B cell (primary cell): ENCODE measurements at regions not wholly inside any gene's neighbourhood (a gene's known extent, or its start where the extent isn't known, plus 50 kb on each side); places are given as distances from the start of the nearest gene placed in this dataset.

ENCODE experiments used
- ATAC-seq: fragments of 200-7000 bp; cut with Tn5 transposase; one replicate; pipeline ENCODE4 v1.10.0; 2021; ENCODE audit warnings: low read depth, mild to moderate bottlenecking, moderate number of reproducible peaks, moderate library complexity
- CTCF ChIA-PET: fragments of 350-600 bp; sonication (Branson Sonifier 250); formaldehyde crosslinking; loops from one replicate; lab custom pipeline; 2021; ENCODE audit warnings: antibody characterized with exemption, inconsistent platforms; lab: Charles Lee
- POLR2A ChIA-PET: fragments of 350-600 bp; sonication (Branson Sonifier 250); formaldehyde crosslinking; loops from one replicate; lab custom pipeline; 2021; ENCODE audit warnings: antibody characterized with exemption; lab: Charles Lee
- DNase-seq: peaks from one replicate; pipeline ENCODE4 v3.0.0; 2013
- H2AFZ ChIP-seq: 2 replicates; pipeline ENCODE4 v1.6.1; 2012; ENCODE audit warnings: mild to moderate bottlenecking, low read depth, low read length; ENCODE audit not compliant: insufficient read depth, poor library complexity, severe bottlenecking
- H3K27ac ChIP-seq, 2 donors: 1 replicate in 1 of 2; 2 replicates in 1 of 2; pipeline ENCODE4 v1.5.1; 2012 to 2013; ENCODE audit warnings: low read length in 2 of 2, mild to moderate bottlenecking in 2 of 2, moderate library complexity in 1 of 2
- H3K27me3 ChIP-seq, 4 experiments: fragments of 200-600 bp in 1 of 4; sonication (generic) in 1 of 4; replicated peaks in 1 of 4; 1 replicate in 2 of 4; 2 replicates in 2 of 4; pipeline versions ENCODE4 v1.6.1 to v1.7.0; 2013 to 2016; ENCODE audit warnings: low read length in 3 of 4, mild to moderate bottlenecking in 2 of 4, mixed read lengths in 1 of 4, moderate library complexity in 1 of 4; ENCODE audit not compliant: insufficient read depth in 4 of 4, control insufficient read depth in 3 of 4; ENCODE audit errors: control extremely low read depth in 1 of 4
- H3K36me3 ChIP-seq, 2 experiments: replicated peaks in 1 of 2; 1 replicate in 1 of 2; 2 replicates in 1 of 2; pipeline versions ENCODE4 v1.6.1 to v1.7.1; 2013; ENCODE audit warnings: low read length in 1 of 2; ENCODE audit not compliant: insufficient read depth in 2 of 2, control insufficient read depth in 1 of 2; ENCODE audit errors: control extremely low read depth in 1 of 2, extremely low read depth in 1 of 2
- H3K4me1 ChIP-seq, 2 donors: fragments of 200-600 bp in 1 of 2; sonication (generic) in 1 of 2; 1 replicate in 1 of 2; 2 replicates in 1 of 2; pipeline versions ENCODE4 v1.5.1 to v1.6.1; 2013 to 2017; ENCODE audit warnings: low read length in 2 of 2; ENCODE audit not compliant: control insufficient read depth in 2 of 2, insufficient read depth in 2 of 2
- H3K4me2 ChIP-seq: replicated peaks from 2 replicates; pipeline ENCODE3; 2012; ENCODE audit warnings: mild to moderate bottlenecking, low read depth, low read length; ENCODE audit not compliant: poor library complexity, severe bottlenecking
- H3K4me3 ChIP-seq, 5 experiments: fragments of 200-600 bp in 1 of 5; sonication (generic) in 1 of 5; 1 replicate in 3 of 5; 2 replicates in 2 of 5; pipeline versions ENCODE4 v1.5.1 to v1.7.0; 2011 to 2016; ENCODE audit warnings: low read length in 4 of 5, mild to moderate bottlenecking in 4 of 5, low read depth in 2 of 5, control low read depth in 1 of 5, moderate library complexity in 1 of 5; ENCODE audit not compliant: insufficient read depth in 1 of 5; ENCODE audit errors: control extremely low read depth in 1 of 5, extremely low read depth in 1 of 5
- H3K79me2 ChIP-seq: fragments of 200-600 bp; sonication (generic); one replicate; pipeline ENCODE4 v1.6.0; 2016; ENCODE audit warnings: low read length; ENCODE audit not compliant: control insufficient read depth, insufficient read depth
- H3K9ac ChIP-seq: fragments of 200-600 bp; sonication (generic); 2 replicates; pipeline ENCODE4 v1.6.1; 2017; ENCODE audit warnings: mild to moderate bottlenecking, low read length, moderate library complexity
- H3K9me3 ChIP-seq, 3 donors: one replicate each; pipeline versions ENCODE4 v1.6.1 to v1.7.1; 2013; ENCODE audit warnings: low read length in 2 of 3; ENCODE audit not compliant: control insufficient read depth in 2 of 3, insufficient read depth in 1 of 3; ENCODE audit errors: control extremely low read depth in 1 of 3
- H4K20me1 ChIP-seq: 2 replicates; pipeline ENCODE4 v1.6.0; 2012; ENCODE audit warnings: mild to moderate bottlenecking, low read length; ENCODE audit not compliant: insufficient read depth, control insufficient read depth, poor library complexity, severe bottlenecking
- H3K27ac Mint-ChIP-seq: one replicate; pipeline ENCODE4 v1.8.0; 2021; ENCODE audit warnings: mixed read lengths
- H3K27me3 Mint-ChIP-seq: one replicate; pipeline ENCODE4 v1.8.0; 2021; ENCODE audit warnings: mixed read lengths
- H3K4me1 Mint-ChIP-seq: one replicate; pipeline ENCODE4 v1.8.0; 2021; ENCODE audit warnings: mixed read lengths
- H3K4me3 Mint-ChIP-seq: one replicate; pipeline ENCODE4 v1.8.0; 2021; ENCODE audit warnings: mixed read lengths
- H3K9me3 Mint-ChIP-seq: one replicate; pipeline ENCODE4 v1.8.0; 2022; ENCODE audit warnings: mixed read lengths; ENCODE audit not compliant: insufficient read depth
- EZH2 ChIP-seq: IDR thresholded peaks from 2 replicates; pipeline ENCODE4 v1.6.1; 2012; ENCODE audit warnings: borderline replicate concordance, low read depth, mild to moderate bottlenecking, moderate library complexity, low read length; ENCODE audit not compliant: insufficient read depth, poor library complexity, severe bottlenecking
- WGBS: methylation state at CpG from one replicate; pipeline ENCODE4 v1.1.5; 2013; ENCODE audit warnings: missing lambda C conversion rate; ENCODE audit not compliant: insufficient coverage; 5-methylcytosine and 5-hydroxymethylcytosine counted together
- intact Hi-C: fragments of 100-400 bp; cut with micrococcal nuclease; formaldehyde crosslinking; loops from one replicate; pipeline ENCODE4 v1.10.0; 2022
- TF ChIP-seq, protein P1 (sequence below): fragments of 200-600 bp; IDR thresholded peaks from one replicate; pipeline ENCODE4 v1.8.0; 2022; ENCODE audit warnings: antibody characterized with exemption, mild to moderate bottlenecking

DNA sequence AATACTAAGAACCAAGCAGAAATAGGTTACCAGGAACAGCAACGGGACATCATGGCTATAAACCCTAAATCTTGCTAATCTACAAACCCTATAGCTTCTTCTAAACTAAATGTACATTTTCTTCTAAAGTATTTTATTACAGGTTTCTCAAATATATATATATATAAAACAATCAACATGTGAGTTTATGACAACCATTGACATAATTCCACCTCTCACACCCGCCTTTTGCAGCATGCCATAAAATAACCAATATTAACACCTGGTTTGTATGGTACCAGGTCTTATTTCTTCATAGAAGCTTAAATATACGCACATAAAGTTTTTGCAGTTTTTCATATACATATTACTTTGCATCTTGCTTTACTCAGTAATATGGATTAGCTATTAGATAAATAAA lies 955.3 kb upstream of the LCORL start:
- Mint-ChIP-seq H3K9me3 (peaks cover 2% of the 10 kb centered on the region), H3K27me3 (no peaks in the 10 kb centered on the region), H3K4me3 (no peak overlapping the region), H3K27ac (no peak overlapping the region), H3K4me1 (peaks cover 12% of the 10 kb centered on the region)
- Histone ChIP-seq H3K27me3 (no peaks in the 10 kb centered on the region), H3K4me1 (peaks cover 6 to 9% of the 10 kb centered on the region in 2 donors), H3K4me2 (no peak overlapping the region), H3K9ac (no peak overlapping the region), H3K4me3 (no peak overlapping the region), H3K36me3 (no peaks in the 10 kb centered on the region), H2AFZ (no peak overlapping the region), H3K79me2 (no peaks in the 10 kb centered on the region), H3K27ac (no peak overlapping the region), H4K20me1 (no peaks in the 10 kb centered on the region), H3K9me3 (no peaks in the 10 kb centered on the region)
- ChIA-PET CTCF (no interaction called here), POLR2A (no interaction called here)
- no CpG with 5 or more reads among the region's 3 CpGs for WGBS
- DNase-seq (no peak), ATAC-seq (no peak)
- intact Hi-C loops: no loop called here
- TF ChIP-seq, protein P1, sequence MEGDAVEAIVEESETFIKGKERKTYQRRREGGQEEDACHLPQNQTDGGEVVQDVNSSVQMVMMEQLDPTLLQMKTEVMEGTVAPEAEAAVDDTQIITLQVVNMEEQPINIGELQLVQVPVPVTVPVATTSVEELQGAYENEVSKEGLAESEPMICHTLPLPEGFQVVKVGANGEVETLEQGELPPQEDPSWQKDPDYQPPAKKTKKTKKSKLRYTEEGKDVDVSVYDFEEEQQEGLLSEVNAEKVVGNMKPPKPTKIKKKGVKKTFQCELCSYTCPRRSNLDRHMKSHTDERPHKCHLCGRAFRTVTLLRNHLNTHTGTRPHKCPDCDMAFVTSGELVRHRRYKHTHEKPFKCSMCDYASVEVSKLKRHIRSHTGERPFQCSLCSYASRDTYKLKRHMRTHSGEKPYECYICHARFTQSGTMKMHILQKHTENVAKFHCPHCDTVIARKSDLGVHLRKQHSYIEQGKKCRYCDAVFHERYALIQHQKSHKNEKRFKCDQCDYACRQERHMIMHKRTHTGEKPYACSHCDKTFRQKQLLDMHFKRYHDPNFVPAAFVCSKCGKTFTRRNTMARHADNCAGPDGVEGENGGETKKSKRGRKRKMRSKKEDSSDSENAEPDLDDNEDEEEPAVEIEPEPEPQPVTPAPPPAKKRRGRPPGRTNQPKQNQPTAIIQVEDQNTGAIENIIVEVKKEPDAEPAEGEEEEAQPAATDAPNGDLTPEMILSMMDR: no peak
- no peak for TF ChIP-seq EZH2

DNA sequence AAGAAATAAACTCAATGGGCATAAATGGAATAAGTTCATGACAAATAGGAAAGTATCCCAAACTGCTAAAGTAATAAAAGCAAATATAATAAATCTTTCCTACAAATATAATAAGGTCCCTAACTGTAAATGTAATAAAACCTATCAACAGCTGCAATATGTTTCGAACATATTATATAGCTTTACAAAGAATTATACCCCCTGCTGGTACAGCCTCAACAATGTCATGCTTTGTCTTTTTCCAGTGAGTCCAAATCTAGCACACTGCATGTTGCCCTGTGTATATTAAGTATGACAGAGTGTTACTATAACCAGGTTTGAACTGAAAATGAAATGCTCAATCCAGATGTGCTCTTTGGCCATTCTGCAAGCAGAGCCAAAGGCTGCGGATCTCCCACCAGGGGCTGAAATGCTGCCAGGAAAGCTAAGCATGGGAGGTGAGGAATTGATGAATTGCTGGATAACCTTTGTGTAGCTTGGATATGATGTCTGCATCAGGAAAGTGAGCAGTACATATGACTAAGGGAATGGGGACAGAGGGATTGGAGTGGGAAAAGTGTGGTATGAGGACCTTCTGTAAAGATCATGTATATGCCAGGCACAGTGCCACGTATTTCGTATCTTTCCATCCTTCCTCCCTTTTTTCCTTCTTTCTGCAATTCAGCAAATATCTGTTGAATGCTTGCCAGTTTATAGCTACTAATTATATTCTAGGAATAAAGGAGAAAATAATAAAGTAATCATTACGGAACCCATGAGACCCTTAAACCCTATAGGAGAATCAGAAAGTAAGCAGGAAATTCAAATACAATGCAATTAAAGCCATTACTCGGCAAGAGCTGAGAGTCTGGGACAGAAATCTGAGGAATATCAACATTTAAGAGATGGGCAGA lies 954.6 kb upstream of the LCORL start:
- H3K4me2 ChIP-seq: no peak overlapping the region
- intact Hi-C loops: no loop called here
- WGBS: 100% methylated on average over 1 of the region's 6 CpGs
- Mint-ChIP-seq H3K4me1 (peaks cover 9% of the 10 kb centered on the region), H3K4me3 (no peak overlapping the region), H3K9me3 (peaks cover 2% of the 10 kb centered on the region), H3K27me3 (no peaks in the 10 kb centered on the region), H3K27ac (no peak overlapping the region)
- H3K9ac ChIP-seq: no peak overlapping the region
- H3K79me2 ChIP-seq: no peaks in the 10 kb centered on the region
- no peaks in the 10 kb centered on the region for H3K27me3 ChIP-seq
- no peak for TF ChIP-seq EZH2
- TF ChIP-seq, protein P1: no peak
- H3K4me1 ChIP-seq: peaks cover 6 to 8% of the 10 kb centered on the region in 2 donors
- no peak for DNase-seq
- no peak overlapping the region for H2AFZ ChIP-seq
- ChIA-PET CTCF (no interaction called here), POLR2A (no interaction called here)
- no peaks in the 10 kb centered on the region for H4K20me1 ChIP-seq
- no peak for ATAC-seq
- no peaks in the 10 kb centered on the region for H3K36me3 ChIP-seq
- H3K27ac ChIP-seq: no peak overlapping the region
- no peaks in the 10 kb centered on the region for H3K9me3 ChIP-seq
- H3K4me3 ChIP-seq: no peak overlapping the region
